HK-2 (cell line): ENCODE measurements at regions not wholly inside any gene's neighbourhood (a gene's known extent, or its start where the extent isn't known, plus 50 kb on each side); places are given as distances from the start of the nearest gene placed in this dataset.
A peak's percentile ranks its signal among the peaks of the same experiment; 100 is the strongest.

Experiments
- DNase-seq: peaks from one replicate; pipeline ENCODE4 v3.0.0-alpha.2; 2018; ENCODE audit not compliant: unreplicated experiment

DNA sequence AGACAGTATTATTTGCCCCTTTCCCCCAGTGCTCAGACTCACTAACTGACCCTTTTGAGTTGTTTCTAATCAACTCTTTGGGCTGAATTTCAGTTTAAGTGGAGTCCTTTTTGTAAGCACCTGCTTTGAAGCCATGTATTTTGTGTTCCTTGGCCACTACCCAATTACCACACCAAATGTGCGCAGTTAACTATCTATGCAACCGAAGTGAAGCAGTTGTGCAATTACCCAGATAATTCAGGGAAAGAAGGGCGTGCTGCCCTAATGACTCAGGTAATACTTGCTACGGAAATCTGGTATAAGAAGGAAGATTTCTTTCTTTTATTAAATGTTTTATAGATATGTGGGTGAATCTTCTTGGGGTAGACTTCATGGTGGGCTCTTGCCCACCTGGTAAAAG lies 371.9 kb upstream of the TBL1XR1 start:
- DNase-seq: no peak

DNA sequence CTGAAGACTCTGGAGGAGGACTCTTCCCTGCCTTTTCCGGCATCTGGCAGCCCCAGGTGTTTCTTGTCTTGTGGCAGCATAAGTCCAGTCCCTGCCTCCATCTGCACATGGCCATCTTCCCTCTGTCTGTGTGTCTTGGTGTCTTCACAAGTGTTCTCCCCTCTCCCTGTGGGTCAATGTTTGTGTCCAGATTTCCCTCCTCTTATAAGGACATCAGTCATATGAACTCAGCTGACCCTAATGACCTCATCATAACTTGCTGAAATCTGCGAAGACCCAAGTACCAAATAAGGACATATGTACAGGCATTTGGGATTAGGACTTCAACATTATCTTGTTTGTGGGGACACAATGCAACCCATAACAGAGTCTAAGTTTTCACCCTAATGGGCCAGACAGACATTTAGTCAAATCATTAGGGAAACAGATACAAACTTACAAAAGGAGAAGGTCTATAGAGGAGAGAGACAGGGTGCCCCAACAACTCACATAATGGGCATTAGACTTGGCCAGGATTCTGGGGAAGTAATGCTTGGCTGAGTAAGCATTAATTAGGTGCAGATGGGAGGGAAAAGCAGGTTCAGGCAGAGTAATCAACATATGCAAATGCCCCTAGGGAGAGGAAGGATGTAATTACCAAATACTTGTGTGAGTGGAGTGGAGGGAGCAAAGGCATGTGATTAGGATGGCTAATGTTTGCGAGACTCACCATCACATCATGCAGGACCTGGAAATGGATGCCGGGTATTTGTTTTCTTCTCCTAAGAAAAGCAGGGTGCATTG lies 372.8 kb upstream of the TBL1XR1 start:
- no peak for DNase-seq

- DNase-seq: no peak
These were observed 374.1 kb upstream of the TBL1XR1 start for GRCh38 chr3:177571271-177571943.

DNA sequence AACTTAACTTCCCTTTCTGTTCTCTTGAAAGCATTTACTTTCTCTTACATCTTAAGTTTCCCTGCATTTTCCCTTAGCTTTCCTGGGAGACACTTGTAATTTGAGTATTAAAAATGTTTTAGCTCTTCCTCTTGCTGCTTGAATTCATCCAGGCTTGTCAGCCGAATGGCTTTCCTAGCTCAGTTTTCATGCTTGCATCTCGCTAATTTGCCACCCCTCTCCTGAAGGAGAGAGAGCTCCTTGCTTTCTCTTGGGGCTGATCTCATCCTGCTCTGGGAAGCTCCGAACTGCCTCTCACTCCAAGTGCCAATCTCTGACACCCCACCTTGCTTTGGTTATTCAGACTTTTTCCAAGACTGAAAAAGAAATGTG lies 374.6 kb upstream of the TBL1XR1 start:
- DNase-seq: no peak

DNA sequence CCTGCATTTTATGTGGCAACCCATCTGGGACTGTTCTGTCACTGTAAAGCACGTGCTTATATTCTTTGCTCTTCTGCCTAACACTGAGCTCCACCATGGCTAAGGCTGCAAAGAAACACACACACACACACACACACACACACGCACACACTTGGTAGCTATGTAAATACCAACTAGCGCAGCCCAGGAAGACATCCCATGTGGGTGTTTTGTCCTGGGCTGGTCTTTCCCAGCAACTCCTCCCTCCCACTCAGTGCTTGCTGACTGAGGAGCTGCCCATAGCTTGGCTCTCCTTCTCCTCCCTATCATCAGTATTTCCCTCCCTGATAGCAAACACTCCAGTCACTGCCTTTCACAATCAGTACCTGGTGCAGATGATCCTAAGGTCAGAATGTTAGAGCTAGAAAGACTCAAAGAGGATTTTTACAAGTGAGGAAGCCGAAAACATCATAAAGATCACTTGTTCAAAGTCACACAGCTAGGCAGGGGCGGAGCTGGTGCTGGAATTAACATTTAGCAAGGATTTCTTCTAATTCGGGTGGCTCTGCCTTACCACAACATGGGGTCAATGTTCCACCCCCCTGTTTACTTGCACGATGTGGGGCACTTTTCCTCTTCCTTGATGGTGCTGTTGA lies 377.1 kb upstream of the TBL1XR1 start:
- no peak for DNase-seq

- DNase-seq: no peak
These were observed 379.5 kb upstream of the TBL1XR1 start for GRCh38 chr3:177576746-177577145.

- DNase-seq: no peak
These were observed 381.2 kb upstream of the TBL1XR1 start for GRCh38 chr3:177578488-177578887.

GRCh38 chr3:177579419-177579818 lies 382.1 kb upstream of the TBL1XR1 start:
- DNase-seq: no peak

- DNase-seq: no peak
These were observed 383.2 kb upstream of the TBL1XR1 start for GRCh38 chr3:177580437-177580836.

DNA sequence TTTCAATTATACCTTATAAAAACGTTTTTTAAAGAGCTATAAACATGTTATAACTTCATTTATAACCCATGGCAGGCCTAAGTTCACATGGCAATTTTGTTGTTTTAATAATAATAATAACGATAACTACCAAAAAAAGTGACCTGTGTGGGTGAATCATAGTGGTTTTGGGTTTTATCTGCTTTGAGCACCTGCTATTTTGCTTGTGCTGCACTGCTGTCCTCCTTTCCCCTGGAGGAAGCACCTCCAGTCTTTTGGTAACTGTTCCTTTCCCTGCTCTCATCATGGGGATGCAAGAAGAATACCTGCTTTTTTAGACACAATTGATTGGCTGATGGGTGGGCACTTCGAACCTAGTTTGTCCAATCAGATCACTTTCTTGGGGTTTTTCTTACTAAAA lies 388.0 kb upstream of the TBL1XR1 start:
- no peak for DNase-seq

DNA sequence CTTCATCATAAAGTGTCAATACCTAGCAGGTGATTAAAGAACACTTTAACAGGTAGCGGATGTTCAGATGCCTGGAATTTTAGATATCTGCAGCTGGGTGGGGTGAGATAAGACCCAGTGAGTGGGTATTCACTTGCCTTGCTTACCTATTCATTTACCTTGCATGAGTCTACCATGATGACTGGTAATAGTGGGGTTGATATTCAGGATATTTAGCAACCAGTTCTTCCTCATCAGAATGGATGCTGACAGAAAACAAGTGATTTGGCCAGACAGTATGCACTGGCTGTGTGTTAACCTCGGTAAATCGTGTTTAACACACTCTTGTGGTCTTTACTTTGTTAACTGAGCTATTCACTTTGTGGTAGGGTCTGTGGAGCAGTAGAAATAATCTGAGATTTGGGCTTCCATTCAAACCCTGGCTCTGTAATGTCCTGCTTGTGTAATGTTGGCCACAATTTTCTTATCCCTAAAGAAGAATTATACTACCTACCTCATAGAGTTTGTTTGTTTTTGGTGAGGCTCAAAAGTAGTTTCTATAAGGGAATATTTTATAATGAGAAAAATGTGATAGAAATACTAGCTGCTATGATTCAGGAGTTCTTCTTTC lies 391.9 kb upstream of the TBL1XR1 start:
- DNase-seq: no peak

- DNase-seq: peak; percentile 60
These were observed 392.7 kb upstream of the TBL1XR1 start for GRCh38 chr3:177589911-177590381.

DNA sequence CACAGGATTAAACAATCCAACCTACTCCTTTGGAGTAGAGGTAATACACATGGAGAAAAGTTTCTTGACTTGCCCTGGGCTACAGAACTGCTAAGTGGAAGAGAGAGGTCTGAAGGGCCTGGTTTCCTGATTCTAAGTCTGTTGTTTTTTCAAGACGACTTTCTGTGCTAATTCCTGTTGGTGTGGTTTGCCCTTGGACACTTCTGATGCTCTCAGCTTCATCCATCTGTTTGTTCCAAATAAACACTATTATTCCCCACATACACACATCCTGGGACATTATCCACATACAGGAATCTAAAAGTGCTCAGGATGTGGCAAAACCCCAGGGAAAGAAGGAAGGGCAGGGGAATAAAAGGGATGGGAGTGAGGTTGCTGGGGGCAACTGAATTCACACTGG lies 393.5 kb upstream of the TBL1XR1 start:
- DNase-seq: no peak

DNA sequence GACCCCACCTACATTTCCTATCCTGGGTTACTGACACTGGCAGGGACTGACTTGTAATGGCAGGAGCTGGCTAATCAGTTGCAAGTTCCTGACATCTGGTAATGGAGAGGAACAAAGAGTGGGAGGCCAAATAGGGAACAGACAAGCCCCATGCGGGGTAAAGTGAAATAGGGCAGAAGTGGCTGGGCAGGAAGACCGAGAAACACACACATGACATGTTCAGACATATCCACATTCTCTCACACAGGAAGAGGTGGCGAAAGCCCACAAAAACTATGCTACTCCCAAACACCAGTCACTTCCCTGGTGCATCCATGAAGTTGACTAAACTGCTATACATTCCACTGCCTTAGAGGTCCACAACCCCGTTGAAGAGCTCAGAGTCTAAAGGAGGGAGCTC lies 394.1 kb upstream of the TBL1XR1 start:
- no peak for DNase-seq

DNA sequence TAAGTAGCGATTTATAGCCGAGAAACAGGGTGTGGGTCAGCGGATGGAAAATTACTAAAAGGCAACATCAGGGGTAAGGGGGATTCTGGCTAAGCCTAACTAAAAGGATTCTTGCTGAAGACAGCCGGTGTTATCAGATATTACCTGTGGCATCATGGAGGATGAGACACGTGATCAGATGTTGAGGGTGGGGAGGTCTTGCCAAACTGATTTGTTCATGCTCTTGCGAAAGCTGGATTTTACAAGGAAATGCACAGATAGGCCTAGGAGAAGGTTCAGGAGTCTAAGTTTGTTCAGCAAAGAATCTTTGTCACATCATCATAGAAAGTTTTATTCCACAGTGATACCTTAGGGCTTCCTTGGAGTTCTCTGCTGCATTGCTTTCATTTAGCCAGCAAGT lies 396.8 kb upstream of the TBL1XR1 start:
- no peak for DNase-seq

GRCh38 chr3:177595530-177596188 lies 398.4 kb upstream of the TBL1XR1 start:
- no peak for DNase-seq

GRCh38 chr3:177596248-177596815 lies 399.1 kb upstream of the TBL1XR1 start:
- DNase-seq: no peak

GRCh38 chr3:177596816-177597271 lies 399.6 kb upstream of the TBL1XR1 start:
- DNase-seq: no peak

DNA sequence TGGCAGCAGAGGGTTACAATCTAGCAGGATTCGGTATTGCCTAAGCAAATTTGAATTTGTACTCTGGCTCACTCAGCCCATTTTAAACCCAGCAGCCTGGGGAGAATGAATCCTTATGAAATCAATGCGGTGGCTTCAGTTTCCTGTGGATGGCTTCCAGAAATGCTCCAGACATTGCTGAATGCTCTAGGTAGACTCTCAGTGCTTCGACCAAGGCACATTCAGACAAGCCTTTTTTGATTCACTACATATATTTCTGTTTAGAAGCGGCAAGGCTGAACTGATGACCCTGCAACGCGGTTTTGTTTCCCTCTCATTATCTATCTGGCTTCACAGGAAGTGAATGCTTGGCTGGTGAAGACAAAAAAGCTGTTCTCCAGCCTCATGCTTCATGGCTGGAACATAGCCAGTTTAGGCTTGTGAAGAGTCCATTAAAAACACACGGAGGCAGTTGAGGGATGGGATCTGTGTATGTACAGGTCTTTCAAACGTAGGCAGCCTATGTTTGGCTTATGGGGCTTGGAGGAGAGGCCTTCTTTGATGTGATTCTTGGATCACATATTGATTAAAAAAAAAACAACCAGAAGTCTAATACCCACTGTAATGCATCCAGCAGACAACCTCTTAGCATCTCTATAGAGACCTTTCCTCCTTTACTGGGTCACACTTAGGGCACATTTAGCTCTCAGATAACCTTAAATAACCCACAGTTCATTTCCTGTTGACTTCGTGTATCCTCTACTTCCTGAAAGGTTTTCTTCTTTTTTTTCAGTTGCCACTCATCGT lies 400.2 kb upstream of the TBL1XR1 start:
- peak; percentile 51 for DNase-seq

- no peak for DNase-seq
These were observed 401.0 kb upstream of the TBL1XR1 start for GRCh38 chr3:177598097-177598833.
